ENCODE measurements at regions not wholly inside any gene's neighbourhood (a gene's known extent, or its start where the extent isn't known, plus 50 kb on each side); places are given as distances from the start of the nearest gene placed in this dataset.

DNA sequence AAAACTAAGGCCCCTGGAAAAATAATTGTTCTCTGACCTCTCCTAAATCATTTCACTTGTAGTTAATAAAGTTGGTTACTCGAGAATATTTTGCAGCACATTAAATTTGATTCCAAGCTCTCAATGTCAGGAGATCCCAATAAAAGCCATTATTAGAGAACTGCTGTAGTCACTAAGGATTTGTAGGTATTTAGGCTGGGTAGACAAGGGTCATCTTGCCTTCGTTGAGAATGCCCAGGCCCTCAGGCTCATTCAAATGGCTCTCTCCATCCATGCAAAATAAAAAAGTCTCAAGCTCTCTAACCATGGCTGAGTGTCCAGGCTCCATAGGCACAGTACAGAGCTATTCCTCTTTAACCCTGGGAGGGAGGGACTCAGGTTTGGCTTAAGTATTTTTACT lies 117.0 kb upstream of the HMGCLL1 start:
- TF ChIP-seq, protein P1, sequence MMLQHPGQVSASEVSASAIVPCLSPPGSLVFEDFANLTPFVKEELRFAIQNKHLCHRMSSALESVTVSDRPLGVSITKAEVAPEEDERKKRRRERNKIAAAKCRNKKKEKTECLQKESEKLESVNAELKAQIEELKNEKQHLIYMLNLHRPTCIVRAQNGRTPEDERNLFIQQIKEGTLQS (IDR thresholded peaks at IDR 0.05; ENCODE audit: borderline replicate concordance, extremely low read depth, low read depth, low read length) = no peak
- TF ChIP-seq, protein P2, sequence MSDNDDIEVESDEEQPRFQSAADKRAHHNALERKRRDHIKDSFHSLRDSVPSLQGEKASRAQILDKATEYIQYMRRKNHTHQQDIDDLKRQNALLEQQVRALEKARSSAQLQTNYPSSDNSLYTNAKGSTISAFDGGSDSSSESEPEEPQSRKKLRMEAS (IDR thresholded peaks at IDR 0.05; ENCODE audit: low read depth, low read length) = no peak
- no peak for TF ChIP-seq ZZZ3 (IDR thresholded peaks at IDR 0.05; ENCODE audit: control insufficient read depth, insufficient read length, low read depth)
- TF ChIP-seq WRNIP1 (IDR thresholded peaks at IDR 0.05; ENCODE audit: borderline replicate concordance, low read depth, low read length) = no peak
- no peak for TF ChIP-seq HDAC2 (IDR thresholded peaks at IDR 0.05)
- no peak for TF ChIP-seq SREBF1 (IDR thresholded peaks at IDR 0.05; ENCODE audit: low read length)
- no peak for TF ChIP-seq POLR2A (IDR thresholded peaks at IDR 0.05; ENCODE audit: low read depth, low read length)

Data from GM12878 (cell line).